GM23248 (cell line): ENCODE measurements at regions not wholly inside any gene's neighbourhood (a gene's known extent, or its start where the extent isn't known, plus 50 kb on each side); places are given as distances from the start of the nearest gene placed in this dataset.

ENCODE experiments used
- DNase-seq: peaks from one replicate; pipeline ENCODE4 v3.0.0-alpha.2; 2015
- H2AFZ ChIP-seq: fragments of 200-600 bp; sonication (generic); 2 replicates; pipeline ENCODE4 v1.6.1; 2016; ENCODE audit warnings: antibody characterized with exemption
- H3F3A ChIP-seq: fragments of 200-600 bp; sonication (generic); 2 replicates; pipeline ENCODE4 v1.6.1; 2016; ENCODE audit warnings: mild to moderate bottlenecking, antibody characterized with exemption, mixed run types; ENCODE audit not compliant: insufficient read depth
- H3K27ac ChIP-seq: fragments of 200-600 bp; sonication (generic); 2 replicates; pipeline ENCODE4 v1.5.1; 2016; ENCODE audit warnings: mild to moderate bottlenecking
- H3K27me3 ChIP-seq: fragments of 200-600 bp; sonication (generic); replicated peaks from 2 replicates; pipeline ENCODE4 v1.6.1; 2016; ENCODE audit warnings: mild to moderate bottlenecking; ENCODE audit not compliant: insufficient read depth
- H3K36me3 ChIP-seq: fragments of 200-600 bp; sonication (generic); 2 replicates; pipeline ENCODE4 v1.6.1; 2016; ENCODE audit warnings: low read depth, mild to moderate bottlenecking
- H3K4me1 ChIP-seq: fragments of 200-600 bp; sonication (generic); 2 replicates; pipeline ENCODE4 v1.6.1; 2016; ENCODE audit warnings: mild to moderate bottlenecking; ENCODE audit not compliant: insufficient read depth
- H3K4me2 ChIP-seq: fragments of 200-600 bp; sonication (generic); one replicate; pipeline ENCODE4 v1.6.1; 2016; ENCODE audit warnings: mild to moderate bottlenecking; ENCODE audit not compliant: unreplicated experiment
- H3K4me3 ChIP-seq: fragments of 200-600 bp; sonication (generic); 2 replicates; pipeline ENCODE4 v1.5.1; 2016; ENCODE audit warnings: mild to moderate bottlenecking
- H3K79me2 ChIP-seq: fragments of 200-600 bp; sonication (generic); 2 replicates; pipeline ENCODE4 v1.6.1; 2016; ENCODE audit warnings: mild to moderate bottlenecking; ENCODE audit not compliant: insufficient read depth
- H3K9ac ChIP-seq: fragments of 200-600 bp; sonication (generic); 2 replicates; pipeline ENCODE4 v1.6.1; 2016; ENCODE audit warnings: mild to moderate bottlenecking
- H3K9me2 ChIP-seq: fragments of 200-600 bp; sonication (generic); 2 replicates; pipeline ENCODE4 v1.6.1; 2016; ENCODE audit warnings: mixed run types, mild to moderate bottlenecking, moderate library complexity; ENCODE audit not compliant: insufficient read depth
- H3K9me3 ChIP-seq: fragments of 200-600 bp; sonication (generic); one replicate; pipeline ENCODE4 v1.6.1; 2017; ENCODE audit warnings: low read depth
- H4K20me1 ChIP-seq: fragments of 200-600 bp; sonication (generic); 2 replicates; pipeline ENCODE4 v1.6.0; 2016; ENCODE audit not compliant: insufficient read depth
- EZH2 ChIP-seq: fragments of 200-600 bp; sonication (generic); IDR thresholded peaks from 2 replicates; pipeline ENCODE4 v1.6.1; 2018; ENCODE audit warnings: antibody characterized with exemption, mild to moderate bottlenecking; ENCODE audit not compliant: insufficient read depth, poor library complexity, severe bottlenecking
- EZH2phosphoT487 ChIP-seq: fragments of 200-600 bp; sonication (generic); IDR thresholded peaks from 2 replicates; pipeline ENCODE4 v1.6.1; 2018; ENCODE audit warnings: antibody characterized with exemption, moderate library complexity, mild to moderate bottlenecking, low read depth; ENCODE audit not compliant: insufficient read depth
- WGBS, 2 experiments: methylation state at CpG; one replicate each; pipeline ENCODE4 v1.1.6; 2015 to 2017; ENCODE audit warnings: low lambda C conversion rate in 2 of 2, low coverage in 1 of 2; ENCODE audit errors: missing lambda C conversion rate in 2 of 2; 5-methylcytosine and 5-hydroxymethylcytosine counted together
- in situ Hi-C: fragments of 300-500 bp; cut with MboI; formaldehyde crosslinking; loops from 2 replicates; pipeline ENCODE4 v1.15.0; 2020

DNA sequence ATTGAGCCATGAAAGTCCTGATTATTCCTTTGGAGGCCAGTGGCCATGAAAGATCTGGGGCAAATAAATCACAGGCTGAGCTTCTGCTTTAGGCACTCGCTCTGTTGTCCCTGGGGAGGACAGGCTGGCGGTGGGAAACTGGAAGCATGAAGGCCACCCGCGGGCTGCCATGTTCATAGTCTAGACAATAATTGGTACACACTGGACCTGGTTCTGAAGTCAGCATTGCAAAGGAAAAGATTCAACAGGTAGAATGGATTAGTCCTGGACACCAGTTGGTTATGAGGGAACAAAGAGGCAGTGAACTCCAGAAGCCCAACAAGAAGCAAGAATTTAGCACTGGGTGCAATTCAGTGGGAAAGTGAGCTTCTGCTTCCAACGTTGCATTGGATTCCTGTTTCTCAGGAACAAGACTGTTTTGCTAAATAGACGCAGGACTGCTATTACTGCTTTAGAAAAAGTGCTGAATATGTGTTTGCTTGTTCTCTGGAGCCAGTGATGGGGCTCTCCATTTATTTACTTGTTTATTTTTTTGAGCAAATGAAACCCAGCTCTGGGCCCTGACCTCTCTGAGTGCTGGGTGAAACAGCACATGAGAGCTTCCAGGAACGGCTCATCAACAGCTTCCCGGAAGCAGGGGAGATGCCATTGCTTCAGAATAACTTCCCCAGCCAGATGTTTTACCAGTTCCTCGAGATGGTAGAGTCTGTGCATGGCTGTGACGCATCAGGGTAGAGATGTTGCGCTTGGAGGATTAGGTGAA, 336.4 kb downstream of the ZNF536 start:
- WGBS, 2 experiments = 66% methylated on average over 11 of the region's 11 CpGs

GRCh38 chr19:30704771-30705330, 332.7 kb downstream of the ZNF536 start:
- no peak overlapping the region for H3K4me2 ChIP-seq
- no peaks in the 10 kb centered on the region for H3K27me3 ChIP-seq
- 48 to 50% methylated on average over 4 of the region's 4 CpGs for WGBS, 2 experiments
- no peaks in the 10 kb centered on the region for H3K4me1 ChIP-seq
- TF ChIP-seq EZH2 (no peak), EZH2phosphoT487 (no peak)
- no peaks in the 10 kb centered on the region for H3K9me3 ChIP-seq
- no peak overlapping the region for H3K27ac ChIP-seq
- H3K9ac ChIP-seq = no peak overlapping the region
- H3K9me2 ChIP-seq = no peaks in the 10 kb centered on the region
- no peak overlapping the region for H2AFZ ChIP-seq
- no peak for DNase-seq
- no peaks in the 10 kb centered on the region for H3K79me2 ChIP-seq
- no peak overlapping the region for H3K4me3 ChIP-seq
- no peaks in the 10 kb centered on the region for H3K36me3 ChIP-seq
- H4K20me1 ChIP-seq = no peaks in the 10 kb centered on the region
- H3F3A ChIP-seq = no peaks in the 10 kb centered on the region
- in situ Hi-C loops = no loop called here

More for the DNA sequence above, 336.4 kb downstream of the ZNF536 start:
- Histone ChIP-seq H3K4me3 (no peak overlapping the region), H3K79me2 (no peaks in the 10 kb centered on the region), H3F3A (no peaks in the 10 kb centered on the region), H3K9ac (no peak overlapping the region), H3K4me1 (no peaks in the 10 kb centered on the region), H3K27ac (no peak overlapping the region), H3K9me2 (no peaks in the 10 kb centered on the region), H3K4me2 (no peak overlapping the region), H3K36me3 (no peaks in the 10 kb centered on the region), H3K27me3 (no peaks in the 10 kb centered on the region; the same call in 1 of the 2 replicates), H3K9me3 (no peaks in the 10 kb centered on the region), H4K20me1 (no peaks in the 10 kb centered on the region), H2AFZ (no peak overlapping the region)
- in situ Hi-C loops = no loop called here
- TF ChIP-seq EZH2phosphoT487 (no peak), EZH2 (no peak)
- DNase-seq = no peak

DNA sequence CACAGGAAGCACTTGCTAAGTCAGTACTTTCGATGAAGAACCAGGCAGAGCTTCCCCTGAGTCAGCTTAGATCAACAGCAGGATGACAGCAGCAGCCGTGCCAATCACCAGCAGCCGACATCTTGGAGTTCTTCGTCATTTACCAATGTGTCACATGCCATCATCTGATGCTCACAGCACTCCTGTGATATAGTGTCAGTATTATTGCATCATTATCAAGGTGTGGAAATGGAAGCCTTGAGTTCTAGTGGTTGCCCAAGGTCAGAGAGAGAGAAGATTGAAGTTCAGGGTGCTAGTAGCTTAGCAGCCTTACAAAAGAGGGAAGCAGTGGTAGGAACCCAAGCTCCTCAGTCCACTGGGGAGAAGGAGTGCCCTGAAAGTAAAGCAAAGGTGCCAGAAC, 331.5 kb downstream of the ZNF536 start:
- 60 to 71% methylated on average over 4 of the region's 4 CpGs for WGBS, 2 experiments
- H3K4me3 ChIP-seq = no peak overlapping the region
- no peaks in the 10 kb centered on the region for H3F3A ChIP-seq
- no peaks in the 10 kb centered on the region for H3K4me1 ChIP-seq
- H4K20me1 ChIP-seq = no peaks in the 10 kb centered on the region
- no peak overlapping the region for H3K4me2 ChIP-seq
- H3K9me3 ChIP-seq = no peaks in the 10 kb centered on the region
- no peaks in the 10 kb centered on the region for H3K9me2 ChIP-seq
- no peaks in the 10 kb centered on the region for H3K36me3 ChIP-seq
- no peaks in the 10 kb centered on the region for H3K79me2 ChIP-seq
- in situ Hi-C loops = no loop called here
- H2AFZ ChIP-seq = no peak overlapping the region
- no peak for DNase-seq
- no peak overlapping the region for H3K27ac ChIP-seq
- no peak for TF ChIP-seq EZH2phosphoT487
- TF ChIP-seq EZH2 = no peak
- no peak overlapping the region for H3K9ac ChIP-seq
- H3K27me3 ChIP-seq = no peaks in the 10 kb centered on the region

DNA sequence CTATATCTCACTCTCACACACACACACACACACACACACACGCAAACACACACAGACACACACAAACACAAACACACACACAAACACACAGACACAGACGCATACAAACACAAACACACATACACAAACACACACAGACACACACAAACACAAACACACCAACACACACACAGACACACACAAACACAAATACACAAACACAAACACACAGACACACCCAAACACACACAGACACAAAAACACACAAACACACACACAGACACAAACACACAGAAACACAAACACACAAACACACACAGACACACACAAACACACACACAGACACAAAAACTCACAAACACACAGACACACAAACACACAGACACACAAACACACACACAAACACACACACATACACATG, 329.0 kb downstream of the ZNF536 start:
- no peaks in the 10 kb centered on the region for H3K9me2 ChIP-seq
- no peak overlapping the region for H3K27ac ChIP-seq
- H3K9me3 ChIP-seq = no peaks in the 10 kb centered on the region
- H2AFZ ChIP-seq = no peak overlapping the region
- H3K9ac ChIP-seq = no peak overlapping the region
- H3F3A ChIP-seq = no peaks in the 10 kb centered on the region
- TF ChIP-seq EZH2phosphoT487 (no peak), EZH2 (no peak)
- H3K27me3 ChIP-seq = no peaks in the 10 kb centered on the region
- H3K4me1 ChIP-seq = no peaks in the 10 kb centered on the region
- WGBS, 2 experiments = 60 to 88% methylated on average over 2 of the region's 2 CpGs
- H3K79me2 ChIP-seq = no peaks in the 10 kb centered on the region
- DNase-seq = no peak
- H3K36me3 ChIP-seq = no peaks in the 10 kb centered on the region
- no peak overlapping the region for H3K4me3 ChIP-seq
- H4K20me1 ChIP-seq = no peaks in the 10 kb centered on the region
- no peak overlapping the region for H3K4me2 ChIP-seq
- in situ Hi-C loops = no loop called here
